Suprapubic skin (tissue), 4 donors: ENCODE measurements at regions not wholly inside any gene's neighbourhood (a gene's known extent, or its start where the extent isn't known, plus 50 kb on each side); places are given as distances from the start of the nearest gene placed in this dataset.

ENCODE experiments used
- DNase-seq, 2 donors: peaks; one replicate each; pipeline ENCODE4 v3.0.0-alpha.2; 2019; ENCODE audit warnings: low spot score in 2 of 2
- H3K27ac ChIP-seq: fragments of 200-600 bp; sonication (generic); one replicate; pipeline ENCODE4 v1.5.1; 2019
- H3K27me3 ChIP-seq: fragments of 200-600 bp; sonication (generic); one replicate; pipeline ENCODE4 v1.5.1; 2019
- H3K36me3 ChIP-seq: fragments of 200-600 bp; sonication (generic); one replicate; pipeline ENCODE4 v1.5.1; 2019
- H3K4me1 ChIP-seq: fragments of 200-600 bp; sonication (generic); one replicate; pipeline ENCODE4 v1.5.1; 2019
- H3K4me3 ChIP-seq: fragments of 200-600 bp; sonication (generic); one replicate; pipeline ENCODE4 v1.5.1; 2019; ENCODE audit warnings: mild to moderate bottlenecking
- H3K9me3 ChIP-seq: fragments of 200-600 bp; sonication (generic); one replicate; pipeline ENCODE4 v1.5.1; 2019
- CTCF ChIP-seq, 2 donors: fragments of 200-600 bp in 1 of 2; fragments of 450-650 bp in 1 of 2; sonication (generic) in 1 of 2; IDR thresholded peaks; one replicate each; pipeline ENCODE4 v1.5.1; 2016 to 2019; ENCODE audit warnings: antibody characterized with exemption in 2 of 2, mild to moderate bottlenecking in 1 of 2, moderate library complexity in 1 of 2
- EP300 ChIP-seq: sonication (generic); formaldehyde crosslinking; IDR thresholded peaks from one replicate; pipeline ENCODE4 v1.6.1; 2017; ENCODE audit warnings: antibody characterized with exemption
- POLR2A ChIP-seq, 2 donors: fragments of 450-650 bp; IDR thresholded peaks; one replicate each; pipeline ENCODE4 v1.6.1; 2017; ENCODE audit warnings: antibody characterized with exemption in 2 of 2, mild to moderate bottlenecking in 2 of 2, moderate library complexity in 2 of 2
- POLR2AphosphoS5 ChIP-seq, 3 donors: sonication (generic); formaldehyde crosslinking; IDR thresholded peaks; one replicate each; pipeline ENCODE4 v1.6.1; 2017; ENCODE audit warnings: antibody characterized with exemption in 3 of 3
- WGBS: methylation state at CpG from one replicate; pipeline ENCODE4 v1.1.5; 2018; 5-methylcytosine and 5-hydroxymethylcytosine counted together

GRCh38 chr16:52709306-52709705, 162.4 kb upstream of the TOX3 start:
- WGBS: 52% methylated on average over 3 of the region's 3 CpGs
- no peak for TF ChIP-seq CTCF (IDR thresholded peaks at IDR 0.05)
- TF ChIP-seq POLR2AphosphoS5 (IDR thresholded peaks at IDR 0.05): no peak
- TF ChIP-seq POLR2A (IDR thresholded peaks at IDR 0.05): no peak
- TF ChIP-seq EP300: no peak

GRCh38 chr16:52708476-52708875, 161.5 kb upstream of the TOX3 start:
- 54% methylated on average over 2 of the region's 2 CpGs for whole genome bisulfite sequencing
- no peaks in the 10 kb centered on the region for H3K9me3 ChIP-seq

More at GRCh38 chr16:52709306-52709705, 162.4 kb upstream of the TOX3 start:
- H3K4me3 ChIP-seq: no peak overlapping the region
- H3K27me3 ChIP-seq: no peaks in the 10 kb centered on the region
- DNase-seq: no peak
- no peaks in the 10 kb centered on the region for H3K4me1 ChIP-seq
- no peaks in the 10 kb centered on the region for H3K36me3 ChIP-seq
- H3K9me3 ChIP-seq: no peaks in the 10 kb centered on the region
- no peak overlapping the region for H3K27ac ChIP-seq

GRCh38 chr16:52707676-52708337, 160.9 kb upstream of the TOX3 start:
- no peaks in the 10 kb centered on the region for H3K27me3 ChIP-seq
- H3K4me3 ChIP-seq: no peak overlapping the region
- 32% methylated on average over 3 of the region's 3 CpGs for WGBS
- no peaks in the 10 kb centered on the region for H3K36me3 ChIP-seq
- no peak for TF ChIP-seq POLR2A (IDR thresholded peaks at IDR 0.05)
- no peak for TF ChIP-seq CTCF (IDR thresholded peaks at IDR 0.05)
- TF ChIP-seq EP300: no peak
- TF ChIP-seq POLR2AphosphoS5 (IDR thresholded peaks at IDR 0.05): no peak
- no peaks in the 10 kb centered on the region for H3K4me1 ChIP-seq
- DNase-seq: no peak
- no peak overlapping the region for H3K27ac ChIP-seq
- no peaks in the 10 kb centered on the region for H3K9me3 ChIP-seq

More at GRCh38 chr16:52708476-52708875, 161.5 kb upstream of the TOX3 start:
- H3K36me3 ChIP-seq: no peaks in the 10 kb centered on the region
- DNase-seq: no peak
- no peaks in the 10 kb centered on the region for H3K27me3 ChIP-seq
- H3K4me1 ChIP-seq: no peaks in the 10 kb centered on the region
- H3K27ac ChIP-seq: no peak overlapping the region
- H3K4me3 ChIP-seq: no peak overlapping the region
- no peak for TF ChIP-seq CTCF (IDR thresholded peaks at IDR 0.05)
- TF ChIP-seq POLR2AphosphoS5 (IDR thresholded peaks at IDR 0.05): no peak
- TF ChIP-seq EP300: no peak

- H3K4me3 ChIP-seq: no peak overlapping the region
- WGBS: 54% methylated on average over 5 of the region's 5 CpGs
- no peaks in the 10 kb centered on the region for H3K4me1 ChIP-seq
- no peak for TF ChIP-seq CTCF (IDR thresholded peaks at IDR 0.05)
- TF ChIP-seq POLR2A (IDR thresholded peaks at IDR 0.05): no peak
- no peak for TF ChIP-seq EP300
- TF ChIP-seq POLR2AphosphoS5 (IDR thresholded peaks at IDR 0.05): no peak
- no peaks in the 10 kb centered on the region for H3K9me3 ChIP-seq
- no peaks in the 10 kb centered on the region for H3K36me3 ChIP-seq
- no peaks in the 10 kb centered on the region for H3K27me3 ChIP-seq
- no peak overlapping the region for H3K27ac ChIP-seq
- no peak for DNase-seq
Observed at GRCh38 chr16:52705122-52705521, 158.2 kb upstream of the TOX3 start.

GRCh38 chr16:52697971-52698370, 151.0 kb upstream of the TOX3 start:
- Histone ChIP-seq H3K27ac (no peak overlapping the region), H3K4me1 (no peaks in the 10 kb centered on the region), H3K4me3 (no peak overlapping the region), H3K36me3 (no peaks in the 10 kb centered on the region), H3K27me3 (no peaks in the 10 kb centered on the region), H3K9me3 (no peaks in the 10 kb centered on the region)
- TF ChIP-seq POLR2AphosphoS5 (IDR thresholded peaks at IDR 0.05) (no peak), POLR2A (IDR thresholded peaks at IDR 0.05) (no peak), CTCF (IDR thresholded peaks at IDR 0.05) (no peak), EP300 (no peak)
- DNase-seq: no peak
